ENCODE measurements at regions not wholly inside any gene's neighbourhood (a gene's known extent, or its start where the extent isn't known, plus 50 kb on each side); places are given as distances from the start of the nearest gene placed in this dataset.

DNA sequence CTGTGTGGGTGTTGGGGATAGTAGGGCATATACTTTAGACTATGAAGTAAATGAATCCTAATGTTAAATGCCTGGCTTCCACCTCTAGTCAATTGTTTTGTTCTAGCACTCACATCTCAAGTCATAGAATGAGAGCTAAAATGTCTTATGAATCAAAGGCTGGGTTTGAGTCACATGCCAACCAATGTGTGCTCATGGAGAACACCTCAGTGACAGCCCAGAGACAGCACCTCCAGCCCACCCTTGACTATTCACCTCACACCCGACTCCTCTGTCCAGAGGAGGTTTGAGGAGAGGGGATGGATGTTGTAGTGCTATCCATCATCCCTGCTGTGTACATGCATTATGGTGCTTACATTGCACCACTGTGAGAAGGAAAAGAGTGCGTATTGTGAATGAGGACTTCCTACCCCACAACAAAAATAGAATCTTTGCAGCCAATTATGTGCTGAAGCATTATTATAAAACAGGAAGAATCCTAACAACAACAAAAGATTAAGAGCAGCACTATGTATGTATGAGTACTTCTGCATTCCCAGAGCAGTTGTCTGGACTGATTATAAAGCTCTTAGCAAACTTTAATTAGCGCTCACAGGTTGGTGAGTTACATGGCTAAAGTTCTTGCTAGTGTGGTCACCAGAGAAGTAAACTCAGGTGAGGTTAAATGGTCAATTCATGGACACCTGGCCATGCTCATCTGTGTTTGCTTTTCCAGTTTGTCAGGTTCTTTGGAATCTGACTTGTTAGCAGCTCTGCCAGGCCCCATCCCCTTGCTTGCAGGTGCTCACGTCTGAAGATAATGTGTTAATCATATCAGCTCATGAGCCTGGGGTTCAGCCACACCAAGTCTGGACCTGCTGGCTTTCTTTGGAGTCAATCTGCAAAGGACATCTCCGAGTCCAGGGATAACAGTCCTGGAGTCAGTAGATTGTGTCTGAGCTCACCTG is 55.3 kb upstream of the NABP1 start:
- no peak overlapping the region for H3K27ac ChIP-seq

DNA sequence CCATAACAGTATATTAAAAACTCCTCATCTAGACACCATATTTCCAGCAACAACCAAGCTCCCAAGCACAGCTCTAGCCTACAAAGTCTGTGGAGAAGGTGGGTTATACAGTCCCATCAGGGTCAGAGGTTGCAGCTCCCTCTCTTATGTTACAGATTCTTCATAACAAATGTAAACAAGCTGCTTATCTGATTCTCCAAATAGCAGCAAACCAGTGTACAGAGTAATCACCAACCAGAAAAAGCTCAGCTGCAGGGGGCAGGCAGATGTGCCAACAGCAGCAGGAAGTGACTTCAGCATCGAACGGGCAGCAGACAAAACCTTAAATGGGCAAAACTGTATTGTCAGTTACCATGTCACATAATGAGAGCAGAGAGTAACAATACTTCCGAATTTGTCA is 52.9 kb upstream of the NABP1 start:
- H3K27ac ChIP-seq = no peak overlapping the region
- no peak overlapping the region for H3K4me3 ChIP-seq (ENCODE audit: low read depth, low read length)
- H3K9me3 ChIP-seq (ENCODE audit: severe bottlenecking) = no peaks in the 10 kb centered on the region
- no peak for DNase-seq
- no peaks in the 10 kb centered on the region for H3K36me3 ChIP-seq
- H3K27me3 ChIP-seq (ENCODE audit: insufficient read depth, low read depth, severe bottlenecking) = no peaks in the 10 kb centered on the region
- TF ChIP-seq, protein P1, sequence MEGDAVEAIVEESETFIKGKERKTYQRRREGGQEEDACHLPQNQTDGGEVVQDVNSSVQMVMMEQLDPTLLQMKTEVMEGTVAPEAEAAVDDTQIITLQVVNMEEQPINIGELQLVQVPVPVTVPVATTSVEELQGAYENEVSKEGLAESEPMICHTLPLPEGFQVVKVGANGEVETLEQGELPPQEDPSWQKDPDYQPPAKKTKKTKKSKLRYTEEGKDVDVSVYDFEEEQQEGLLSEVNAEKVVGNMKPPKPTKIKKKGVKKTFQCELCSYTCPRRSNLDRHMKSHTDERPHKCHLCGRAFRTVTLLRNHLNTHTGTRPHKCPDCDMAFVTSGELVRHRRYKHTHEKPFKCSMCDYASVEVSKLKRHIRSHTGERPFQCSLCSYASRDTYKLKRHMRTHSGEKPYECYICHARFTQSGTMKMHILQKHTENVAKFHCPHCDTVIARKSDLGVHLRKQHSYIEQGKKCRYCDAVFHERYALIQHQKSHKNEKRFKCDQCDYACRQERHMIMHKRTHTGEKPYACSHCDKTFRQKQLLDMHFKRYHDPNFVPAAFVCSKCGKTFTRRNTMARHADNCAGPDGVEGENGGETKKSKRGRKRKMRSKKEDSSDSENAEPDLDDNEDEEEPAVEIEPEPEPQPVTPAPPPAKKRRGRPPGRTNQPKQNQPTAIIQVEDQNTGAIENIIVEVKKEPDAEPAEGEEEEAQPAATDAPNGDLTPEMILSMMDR (IDR thresholded peaks at IDR 0.05; ENCODE audit: low read depth, low read length) = no peak

More for the DNA sequence above, 55.3 kb upstream of the NABP1 start:
- DNase-seq = no peak
- no peaks in the 10 kb centered on the region for H3K27me3 ChIP-seq (ENCODE audit: insufficient read depth, low read depth, severe bottlenecking)
- TF ChIP-seq, protein P1 (IDR thresholded peaks at IDR 0.05; ENCODE audit: low read depth, low read length) = no peak
- H3K36me3 ChIP-seq = no peaks in the 10 kb centered on the region
- H3K4me3 ChIP-seq (ENCODE audit: low read depth, low read length) = no peak overlapping the region
- no peaks in the 10 kb centered on the region for H3K9me3 ChIP-seq (ENCODE audit: severe bottlenecking)

DNA sequence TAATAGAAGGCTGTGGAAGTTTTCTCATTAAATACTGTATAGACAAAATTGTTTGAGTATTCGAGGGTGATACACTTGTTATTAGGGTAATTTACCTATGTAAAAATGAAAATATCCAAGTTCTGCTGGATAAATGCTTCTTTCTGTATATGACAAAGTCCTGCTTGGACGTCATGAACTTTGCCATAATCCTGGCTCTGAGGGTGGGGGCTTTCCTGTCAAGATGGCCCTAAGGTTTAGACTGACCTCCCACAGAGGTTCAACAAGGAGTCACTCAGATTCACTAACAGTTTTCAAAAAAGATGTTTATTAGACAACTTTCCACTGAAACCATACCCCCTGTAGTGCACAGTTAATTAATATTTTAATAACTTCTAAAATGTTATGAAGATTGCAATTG is 52.5 kb upstream of the NABP1 start:
- no peak for DNase-seq
- Histone ChIP-seq H3K27me3 (ENCODE audit: insufficient read depth, low read depth, severe bottlenecking) (no peaks in the 10 kb centered on the region), H3K4me3 (ENCODE audit: low read depth, low read length) (no peak overlapping the region), H3K36me3 (no peaks in the 10 kb centered on the region), H3K27ac (no peak overlapping the region), H3K9me3 (ENCODE audit: severe bottlenecking) (no peaks in the 10 kb centered on the region)
- TF ChIP-seq, protein P1 (IDR thresholded peaks at IDR 0.05; ENCODE audit: low read depth, low read length) = no peak

DNA sequence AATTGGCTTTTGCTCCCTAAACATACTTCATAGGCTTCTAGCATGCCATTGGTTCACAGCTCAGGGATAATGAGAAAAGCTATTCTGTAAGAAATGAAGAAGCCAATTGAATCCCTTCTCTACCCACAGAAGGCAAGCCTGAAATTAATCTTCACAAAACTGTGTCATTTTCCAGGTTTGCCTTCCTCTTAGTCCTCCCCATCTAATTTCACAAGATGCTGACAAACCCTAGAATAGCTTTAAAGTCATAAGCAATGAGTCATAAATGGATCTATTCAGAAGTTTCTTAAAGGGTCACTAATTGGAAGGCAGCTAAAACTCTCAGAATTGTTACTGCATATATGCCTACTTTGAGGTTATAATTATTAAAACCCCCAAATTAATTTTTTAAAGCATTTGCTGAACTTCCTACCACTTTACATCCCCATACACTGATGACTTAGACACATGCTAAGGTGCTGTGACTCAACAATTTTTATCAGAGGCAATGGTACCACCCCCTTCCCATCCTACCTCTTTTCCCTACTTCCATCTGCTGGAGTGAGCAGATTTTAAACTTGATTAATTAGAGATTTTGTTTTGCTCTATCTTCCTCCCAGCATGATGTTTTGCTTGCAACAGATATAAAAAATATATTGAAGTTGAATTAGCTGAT is 51.3 kb upstream of the NABP1 start:
- no peak overlapping the region for H3K4me3 ChIP-seq (ENCODE audit: low read depth, low read length)
- no peaks in the 10 kb centered on the region for H3K36me3 ChIP-seq
- H3K27ac ChIP-seq = no peak overlapping the region
- TF ChIP-seq, protein P1 (IDR thresholded peaks at IDR 0.05; ENCODE audit: low read depth, low read length) = no peak
- no peaks in the 10 kb centered on the region for H3K27me3 ChIP-seq (ENCODE audit: insufficient read depth, low read depth, severe bottlenecking)
- no peaks in the 10 kb centered on the region for H3K9me3 ChIP-seq (ENCODE audit: severe bottlenecking)
- no peak for DNase-seq

DNA sequence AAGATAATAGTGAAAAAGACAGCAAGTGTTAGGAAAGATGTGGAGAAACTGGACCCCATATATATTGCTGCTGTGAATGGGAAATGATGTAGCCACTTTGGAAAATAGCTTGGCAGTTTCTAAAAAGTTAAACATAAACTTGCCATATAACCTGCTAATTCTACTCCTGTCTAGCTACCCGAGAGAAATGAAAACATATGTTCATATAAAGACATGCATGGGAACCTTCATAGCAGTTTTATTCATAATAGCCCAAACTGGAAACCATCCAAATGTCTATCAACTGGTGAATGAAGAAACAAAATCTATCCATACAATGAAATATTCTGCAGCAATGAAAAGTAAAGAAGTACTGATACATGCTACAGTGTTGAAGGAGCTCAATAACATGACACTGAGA is 50.4 kb upstream of the NABP1 start:
- Histone ChIP-seq H3K27ac (no peak overlapping the region), H3K9me3 (ENCODE audit: severe bottlenecking) (no peaks in the 10 kb centered on the region), H3K36me3 (no peaks in the 10 kb centered on the region), H3K4me3 (ENCODE audit: low read depth, low read length) (no peak overlapping the region), H3K27me3 (ENCODE audit: insufficient read depth, low read depth, severe bottlenecking) (no peaks in the 10 kb centered on the region)
- TF ChIP-seq, protein P1 (IDR thresholded peaks at IDR 0.05; ENCODE audit: low read depth, low read length) = no peak
- no peak for DNase-seq

Measured in WERI-Rb-1 (cell line).